GM19351 (cell line): ENCODE measurements at regions not wholly inside any gene's neighbourhood (a gene's known extent, or its start where the extent isn't known, plus 50 kb on each side); places are given as distances from the start of the nearest gene placed in this dataset.

ENCODE experiments used
- ATAC-seq: cut with Tn5 transposase; IDR thresholded peaks from one replicate; pipeline ENCODE4 v1.9.1; 2021; ENCODE audit warnings: mild to moderate bottlenecking, moderate library complexity; ENCODE audit not compliant: unreplicated experiment

DNA sequence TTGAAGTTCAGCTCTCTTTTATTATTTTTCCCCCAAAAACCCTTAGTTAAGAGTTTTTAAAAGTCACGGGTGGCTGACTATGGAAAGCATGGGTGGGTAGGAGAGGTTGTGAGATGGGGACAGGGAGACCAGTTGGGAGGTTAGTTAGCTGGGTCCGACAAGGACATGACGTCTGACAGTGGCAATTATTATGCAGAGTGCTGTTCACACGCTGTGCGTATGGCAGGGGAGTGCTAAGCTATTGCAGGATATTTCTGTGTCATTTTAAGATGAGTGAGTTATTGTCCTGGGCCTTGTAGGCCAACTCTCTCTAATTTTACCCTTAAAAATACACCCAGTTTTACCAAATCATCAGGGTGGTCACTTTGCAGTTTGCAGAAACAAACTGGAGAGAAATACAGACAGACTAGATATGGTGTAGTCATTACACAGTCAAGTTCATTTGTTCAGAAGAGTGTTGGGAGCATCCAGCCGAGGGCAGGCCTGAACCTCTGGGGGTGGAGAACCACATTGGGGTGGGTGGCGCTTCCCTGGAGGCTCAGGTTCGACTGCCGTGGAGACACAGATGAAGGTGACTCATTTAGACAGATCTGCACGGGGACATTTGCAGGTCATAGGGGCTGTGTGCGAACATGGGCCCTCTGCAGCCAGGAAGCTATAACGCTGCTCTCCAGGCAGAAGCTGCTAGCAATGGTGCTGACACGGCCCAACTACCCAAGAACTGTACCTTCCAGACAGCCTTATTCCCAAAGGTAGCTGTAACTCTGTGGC is 307.6 kb downstream of the QKI start:
- no peak for ATAC-seq

DNA sequence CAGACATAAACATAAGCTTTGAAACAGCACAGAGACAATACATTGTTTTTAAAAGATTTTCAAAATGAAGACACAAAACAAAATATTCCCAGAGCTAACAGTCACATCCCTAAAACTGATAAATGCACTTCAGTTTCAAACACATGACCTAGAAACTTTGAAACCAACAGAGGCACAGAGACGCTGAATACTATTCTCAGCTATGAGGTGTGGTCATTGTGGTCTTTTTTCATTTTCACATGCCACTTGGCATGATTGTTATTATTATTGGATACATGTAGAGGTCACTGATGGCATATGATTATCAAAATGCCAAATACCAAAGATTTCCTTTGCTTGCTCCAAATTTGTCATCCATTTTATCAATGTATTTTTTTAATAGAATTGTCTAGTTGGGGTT is 306.9 kb downstream of the QKI start:
- ATAC-seq = no peak

DNA sequence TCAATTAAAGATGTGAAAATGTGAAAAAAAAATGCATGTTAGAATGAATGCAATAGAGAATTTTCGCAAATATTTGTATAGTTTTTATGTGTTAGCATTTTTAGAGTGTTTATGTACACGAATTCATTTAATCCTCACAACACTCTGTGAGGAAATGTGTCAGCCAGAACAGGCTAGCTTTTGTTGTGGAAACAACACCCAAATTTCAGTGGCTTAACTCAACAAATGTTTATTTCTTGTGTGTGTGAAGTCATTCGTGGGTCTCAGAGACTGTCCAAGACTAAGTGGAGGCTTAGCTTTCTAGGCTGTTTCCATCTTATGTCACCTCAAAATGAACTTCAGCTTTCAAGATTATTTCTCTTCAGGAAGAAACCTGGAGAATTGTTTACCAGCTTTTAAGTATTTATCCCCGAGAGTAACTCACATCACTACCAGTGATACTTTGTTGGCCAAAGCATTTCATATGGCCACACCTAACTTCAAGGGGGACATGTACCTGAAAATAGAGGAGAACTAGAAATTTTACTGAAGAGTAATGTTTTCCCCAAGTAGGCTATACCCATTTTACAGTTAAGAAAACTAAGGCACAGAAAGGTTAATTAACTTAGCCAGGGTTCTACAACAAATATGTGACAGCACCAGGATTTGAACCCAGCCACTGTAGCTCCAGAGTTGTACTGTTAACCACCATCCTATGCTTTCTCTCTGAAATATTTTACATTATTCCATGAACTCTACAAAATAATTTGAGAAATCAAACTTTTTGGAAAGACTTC is 306.1 kb downstream of the QKI start:
- no peak for ATAC-seq

DNA sequence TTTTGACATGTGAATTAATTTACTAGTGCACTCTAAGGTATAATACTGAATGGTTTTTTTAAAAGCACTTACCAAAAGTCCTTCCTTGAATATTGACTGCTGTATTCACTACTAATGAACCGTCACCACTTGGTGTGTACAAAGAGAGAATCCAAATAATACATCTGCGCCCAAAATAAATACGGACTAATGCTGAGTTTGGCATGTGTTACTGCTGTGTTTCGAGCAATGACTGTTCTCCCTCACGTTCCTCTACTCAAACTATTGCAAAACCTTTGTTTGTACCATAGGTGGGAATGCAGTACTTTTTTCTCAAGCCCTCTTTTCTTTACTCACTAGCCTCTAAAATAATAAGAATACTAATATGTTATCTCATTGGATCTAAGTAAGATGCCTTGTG is 305.5 kb downstream of the QKI start:
- ATAC-seq = no peak

DNA sequence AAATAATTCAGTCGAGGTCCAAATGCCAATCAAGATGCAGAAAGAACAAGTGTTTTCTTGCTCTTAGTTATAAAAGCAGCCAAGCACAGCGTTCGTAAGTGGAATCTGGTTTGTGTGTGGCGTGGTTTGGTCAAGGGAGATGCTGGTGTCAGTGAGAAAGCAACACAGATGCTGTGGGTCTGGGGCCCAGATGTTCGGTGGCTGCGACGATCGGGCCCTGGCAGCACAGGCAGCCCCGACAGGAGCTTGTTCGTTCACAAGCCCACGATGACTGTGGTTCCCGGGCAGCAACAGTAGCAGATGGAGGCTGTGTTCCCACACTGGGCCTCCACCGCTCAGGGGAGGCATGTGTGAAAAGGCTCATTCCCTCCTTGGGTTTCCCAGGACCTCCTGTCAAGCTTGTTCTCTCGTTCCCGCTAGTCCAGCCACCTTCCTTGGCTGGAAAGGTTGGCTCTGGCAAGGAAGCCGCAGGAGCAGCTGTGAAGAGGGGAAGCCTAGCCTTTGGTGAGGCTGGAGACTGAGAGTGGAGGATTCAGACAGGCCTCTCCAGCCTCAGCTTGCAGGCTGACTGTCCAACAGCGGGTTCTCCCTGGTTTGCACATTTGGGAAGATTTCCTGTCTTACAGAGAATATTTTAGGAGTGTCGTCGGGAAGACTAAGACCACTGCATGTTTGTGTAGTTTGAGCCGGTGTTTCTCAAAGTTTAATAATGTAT is 304.7 kb downstream of the QKI start:
- ATAC-seq = no peak

DNA sequence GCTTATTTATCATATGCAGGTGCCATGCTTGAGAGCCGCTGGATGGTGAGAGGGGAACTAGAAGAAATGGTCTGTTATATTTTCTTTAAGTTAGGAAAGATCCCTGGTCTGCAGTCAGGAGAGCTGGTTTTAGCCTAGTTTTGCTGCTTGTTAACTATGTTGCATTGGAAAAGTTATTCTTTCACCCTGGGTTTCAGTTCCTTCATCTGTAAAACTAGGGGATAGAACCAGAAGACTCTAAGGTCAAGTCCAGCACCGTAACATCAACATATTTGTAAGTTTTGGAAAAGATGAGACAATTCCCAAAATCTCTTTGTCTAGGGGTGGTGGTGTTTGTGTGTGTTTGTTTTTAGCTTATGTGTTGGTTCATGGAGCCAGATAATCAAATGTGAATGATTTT is 304.0 kb downstream of the QKI start:
- no peak for ATAC-seq

DNA sequence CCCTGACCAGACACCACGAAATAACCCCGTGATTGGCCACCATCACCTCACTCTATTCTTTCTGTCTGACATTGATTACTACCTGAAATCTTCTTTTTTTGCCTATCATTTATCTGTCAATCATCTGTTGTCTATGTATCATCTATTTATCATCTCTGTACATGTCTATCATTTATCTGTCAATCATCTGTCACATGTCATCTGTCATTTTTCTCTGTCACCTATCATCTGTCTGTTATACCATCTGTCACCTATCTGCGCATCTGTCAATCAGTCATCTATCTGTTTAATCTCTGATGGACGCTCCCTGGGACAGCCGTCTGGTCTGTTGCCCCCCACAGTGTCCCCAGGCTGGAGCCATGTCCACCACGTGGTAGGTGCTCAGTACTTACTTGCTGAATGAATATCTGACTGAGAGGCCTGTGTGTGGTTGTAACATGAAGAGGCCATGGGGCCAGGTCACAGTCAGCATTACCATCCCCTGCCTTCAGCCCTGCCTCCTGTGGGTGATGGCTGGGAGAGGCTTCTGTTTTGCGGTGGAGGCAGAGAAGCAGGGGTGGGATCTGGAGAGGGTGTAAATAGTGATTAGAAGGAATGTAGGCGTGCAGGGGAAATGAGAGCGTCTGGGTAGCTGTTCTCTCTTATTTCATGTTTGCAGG is 302.7 kb downstream of the QKI start:
- no peak for ATAC-seq

DNA sequence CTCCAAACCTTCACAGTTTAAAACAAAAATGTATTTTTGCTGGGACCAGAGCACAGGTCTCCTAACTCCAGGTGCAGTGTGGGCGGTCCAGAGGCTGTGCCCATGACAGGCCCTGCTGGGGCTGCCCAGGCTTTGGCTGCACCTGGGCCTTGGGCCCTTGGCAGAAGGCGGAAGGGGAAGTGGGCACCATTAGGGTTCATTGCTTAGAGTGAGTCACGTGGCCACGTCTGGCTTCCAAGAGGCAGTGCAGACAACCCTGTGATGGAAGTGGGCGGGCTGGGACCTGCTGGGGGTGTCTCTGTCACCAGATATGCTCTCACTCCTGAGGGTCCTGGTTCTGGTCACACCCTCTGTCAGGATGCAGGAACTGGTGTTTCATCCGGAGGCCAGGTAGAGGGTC is 302.2 kb downstream of the QKI start:
- no peak for ATAC-seq

DNA sequence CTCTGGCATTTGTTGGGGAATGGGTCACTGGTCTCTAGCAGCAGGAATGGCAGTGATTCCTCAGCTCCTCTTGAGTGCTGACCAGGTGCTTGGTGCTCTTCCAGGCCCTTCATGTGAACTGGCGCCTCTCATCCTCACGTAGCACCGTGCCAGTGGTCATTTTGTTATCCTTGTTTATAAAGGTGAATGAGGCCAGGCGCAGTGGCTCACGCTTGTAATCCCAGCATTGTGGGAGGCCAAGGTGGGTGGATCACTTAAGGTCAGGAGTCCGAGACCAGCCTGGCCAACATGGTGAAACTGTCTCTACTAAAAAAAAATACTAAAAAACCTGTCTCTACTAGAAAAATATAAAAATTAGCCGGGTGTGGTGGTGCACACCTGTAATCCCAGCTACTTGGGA is 301.3 kb downstream of the QKI start:
- ATAC-seq = no peak

DNA sequence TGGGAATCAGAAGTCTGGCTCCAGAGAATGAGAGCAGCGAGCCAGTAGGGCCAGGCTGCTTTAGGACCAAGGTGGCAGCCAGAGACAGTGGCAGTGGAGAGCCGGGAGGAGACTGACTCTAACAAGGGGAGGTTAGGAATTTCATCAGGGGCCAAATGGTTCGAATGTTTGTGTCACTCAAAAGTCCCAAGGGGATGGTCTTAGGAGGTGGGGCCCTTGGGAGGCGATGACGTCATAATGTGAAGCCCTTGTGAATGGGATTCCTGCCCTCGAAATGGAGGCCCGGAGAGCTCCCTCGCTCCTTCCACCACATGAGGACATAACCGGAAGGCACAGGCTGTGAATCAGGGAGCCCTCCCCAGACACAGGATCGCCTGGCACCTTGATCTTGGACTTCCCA is 299.7 kb downstream of the QKI start:
- no peak for ATAC-seq

DNA sequence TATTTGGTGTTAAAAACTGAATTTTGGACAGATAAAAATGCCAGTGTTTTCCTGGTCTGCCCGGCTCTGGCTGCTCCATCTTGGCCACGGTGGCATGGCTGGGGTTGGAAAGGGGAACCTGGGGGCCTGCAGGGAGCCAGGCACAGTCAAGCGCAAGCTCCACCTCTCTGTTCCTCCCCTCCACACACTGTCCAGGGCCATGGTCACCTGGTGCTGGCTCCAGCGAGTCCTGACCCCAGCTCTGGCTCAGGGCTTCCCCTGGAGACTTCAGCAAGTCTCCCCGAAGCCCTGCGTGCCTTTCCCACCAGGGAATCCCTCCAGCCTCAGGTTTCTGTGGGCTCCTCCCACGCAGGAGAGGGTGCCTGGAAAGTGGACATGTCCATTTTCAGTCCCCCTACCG is 298.5 kb downstream of the QKI start:
- ATAC-seq = no peak

DNA sequence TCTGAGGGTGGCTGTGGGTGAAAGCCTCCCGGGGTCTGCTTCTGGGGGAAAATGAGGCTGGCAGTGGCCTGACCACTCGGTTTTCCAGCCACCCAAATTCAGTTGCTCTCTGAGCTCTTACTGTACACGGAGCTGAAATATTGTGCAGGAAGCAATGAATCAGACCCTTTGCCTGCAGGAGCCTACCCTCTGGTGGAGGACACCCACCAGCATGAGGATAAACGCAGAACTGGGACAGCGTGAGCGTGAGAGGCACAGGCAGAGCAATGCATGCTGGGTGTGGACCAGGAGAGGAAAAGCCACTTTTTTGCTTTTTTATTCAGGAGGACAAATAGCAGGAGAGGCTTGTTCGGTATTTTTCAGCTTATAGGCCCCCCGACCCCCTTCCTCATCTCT is 298.0 kb downstream of the QKI start:
- no peak for ATAC-seq

DNA sequence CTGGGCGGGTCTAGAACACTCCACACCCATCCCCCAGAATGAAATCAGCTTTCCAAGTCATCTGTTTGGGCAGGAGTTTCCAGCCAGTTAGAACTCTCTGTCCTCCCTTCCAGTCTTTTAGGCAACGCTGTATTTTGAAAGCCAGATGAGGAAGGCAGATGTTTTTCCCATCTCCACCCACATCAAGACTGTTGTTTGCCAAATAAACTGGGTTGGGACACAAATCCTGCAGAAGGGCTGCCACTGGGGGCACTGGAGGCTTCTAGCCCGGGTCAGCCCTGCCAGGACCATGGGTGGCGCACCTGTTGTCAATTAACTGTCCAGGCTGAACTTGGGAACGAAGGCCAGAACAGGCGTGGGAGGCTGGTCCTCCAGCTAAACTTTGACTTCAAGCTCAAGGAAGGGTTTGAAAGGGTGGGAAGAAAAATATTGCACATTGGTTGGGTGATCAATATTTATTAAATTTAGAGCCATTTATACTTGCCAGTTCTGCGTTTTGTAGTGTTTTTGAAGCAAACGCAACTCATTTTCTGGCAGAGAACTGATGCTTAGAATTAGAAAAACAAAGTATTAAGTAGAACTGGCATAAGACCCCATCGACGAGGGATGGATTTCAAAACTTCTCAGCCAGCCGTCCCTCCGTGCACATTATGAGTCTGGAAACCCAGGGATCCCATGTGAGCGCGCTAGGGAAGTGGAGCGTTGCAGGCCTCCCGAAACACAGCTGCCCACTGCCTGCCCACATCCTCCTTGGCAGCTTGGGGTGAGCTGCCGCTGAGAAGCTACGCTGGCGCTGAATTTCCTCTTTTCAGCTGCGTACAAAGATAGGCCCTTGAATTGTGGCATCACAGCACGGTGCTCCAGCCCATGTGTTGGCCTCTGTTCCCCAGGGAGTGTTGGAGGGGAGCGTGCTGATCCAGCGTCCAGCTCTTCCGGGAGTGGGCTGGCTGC is 297.4 kb downstream of the QKI start:
- peak; percentile 12 for ATAC-seq

DNA sequence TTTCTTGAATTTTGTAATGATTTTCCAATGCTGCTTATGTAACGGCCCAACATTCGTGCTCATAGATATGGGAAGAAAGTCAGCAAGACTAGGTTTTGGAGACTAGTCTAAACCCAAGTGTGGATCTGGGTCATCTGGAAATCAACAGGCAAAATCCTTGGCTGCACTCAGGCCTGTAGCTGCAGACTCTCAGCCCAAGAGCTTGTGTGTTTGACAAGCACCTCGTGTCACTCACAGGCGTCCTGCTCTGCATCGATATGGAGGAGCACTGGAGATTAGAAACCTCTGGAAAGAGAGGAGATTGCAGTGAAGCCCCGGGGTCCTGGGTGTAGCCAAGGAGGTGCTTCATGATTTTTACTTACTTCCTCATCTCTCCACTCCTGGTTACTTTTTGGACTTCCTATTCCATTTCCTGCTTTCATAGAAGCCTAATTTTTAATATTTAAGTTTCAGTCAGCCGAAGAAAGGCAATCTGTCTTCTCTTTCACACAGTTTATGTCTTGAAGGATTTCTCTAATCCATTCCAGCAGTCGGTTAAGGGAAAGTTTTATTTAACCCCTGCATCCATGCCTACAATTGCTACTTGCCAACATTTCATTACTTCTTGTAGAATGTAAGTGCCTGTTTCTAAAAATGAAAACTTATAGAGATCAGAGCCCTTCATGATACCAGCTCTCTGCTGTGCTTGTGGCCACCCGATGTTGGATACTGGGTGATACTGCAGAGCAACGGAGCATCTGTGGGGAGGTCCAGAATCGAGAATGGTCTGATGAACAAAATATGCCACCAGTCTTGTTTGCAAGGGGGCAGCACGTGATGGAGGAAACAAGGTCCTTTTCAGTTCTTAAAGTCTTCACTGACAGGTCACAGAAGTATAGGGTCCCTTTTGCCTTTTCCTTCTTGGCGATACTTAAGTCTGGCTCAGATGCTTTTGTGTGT is 296.3 kb downstream of the QKI start:
- ATAC-seq = no peak

DNA sequence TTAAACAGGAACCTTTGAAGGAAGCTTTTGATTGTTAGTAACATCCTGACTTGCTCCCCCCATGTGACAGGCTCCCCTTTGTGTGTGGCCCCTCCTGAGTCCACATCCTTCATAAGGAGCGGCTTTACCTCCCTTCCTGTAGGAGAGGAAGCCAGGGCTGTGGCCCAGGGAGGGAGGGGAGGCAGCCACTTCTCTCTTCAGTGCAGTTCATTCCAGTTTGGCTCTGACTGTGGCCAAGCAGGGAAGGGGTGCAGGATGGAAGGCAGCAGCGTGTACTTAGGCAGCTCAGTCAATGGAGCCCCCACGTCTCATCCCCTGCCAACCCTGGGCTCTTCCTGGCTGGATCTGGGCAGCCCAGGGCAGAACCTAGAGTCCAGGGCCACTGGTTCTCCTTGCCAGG is 295.2 kb downstream of the QKI start:
- ATAC-seq = no peak

DNA sequence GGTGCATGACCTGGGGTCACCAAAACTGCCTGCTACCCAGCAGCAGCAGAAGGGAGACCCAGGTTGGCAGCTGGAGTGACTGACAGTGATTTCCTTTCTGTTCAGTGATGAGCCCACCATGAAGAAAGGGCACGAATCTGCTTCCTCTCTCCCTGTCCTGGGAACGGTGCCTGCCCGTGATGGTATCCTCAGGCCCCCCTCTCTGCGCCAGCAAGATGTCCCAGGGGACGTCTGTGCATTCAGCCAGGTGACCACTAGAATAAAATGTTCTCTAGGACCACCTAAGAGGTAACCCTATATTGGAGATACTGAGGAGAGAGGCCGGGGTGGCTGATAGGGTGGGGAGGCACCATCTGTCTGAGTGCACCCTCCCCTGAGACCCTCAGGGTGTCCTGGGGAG is 294.7 kb downstream of the QKI start:
- no peak for ATAC-seq

DNA sequence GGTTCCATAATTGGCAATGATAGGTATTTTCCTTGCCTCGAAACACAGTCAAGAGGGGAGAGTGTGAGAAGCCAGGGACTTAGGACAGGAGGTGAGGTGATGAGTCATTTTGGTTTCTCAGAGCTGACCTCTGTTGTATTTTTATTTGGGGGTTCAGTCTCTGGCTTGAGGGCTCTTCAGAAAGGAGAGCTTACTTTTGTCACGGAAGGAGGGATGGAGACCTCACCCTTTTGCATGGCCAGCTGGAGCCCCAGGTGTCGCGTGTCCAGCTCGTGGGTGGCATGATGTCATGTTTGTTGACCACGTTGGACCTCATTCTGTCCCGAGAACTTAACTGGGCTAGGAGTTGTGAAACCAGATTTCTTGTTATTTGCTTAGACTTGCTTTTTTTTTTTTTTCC is 293.9 kb downstream of the QKI start:
- ATAC-seq = peak; percentile 55

DNA sequence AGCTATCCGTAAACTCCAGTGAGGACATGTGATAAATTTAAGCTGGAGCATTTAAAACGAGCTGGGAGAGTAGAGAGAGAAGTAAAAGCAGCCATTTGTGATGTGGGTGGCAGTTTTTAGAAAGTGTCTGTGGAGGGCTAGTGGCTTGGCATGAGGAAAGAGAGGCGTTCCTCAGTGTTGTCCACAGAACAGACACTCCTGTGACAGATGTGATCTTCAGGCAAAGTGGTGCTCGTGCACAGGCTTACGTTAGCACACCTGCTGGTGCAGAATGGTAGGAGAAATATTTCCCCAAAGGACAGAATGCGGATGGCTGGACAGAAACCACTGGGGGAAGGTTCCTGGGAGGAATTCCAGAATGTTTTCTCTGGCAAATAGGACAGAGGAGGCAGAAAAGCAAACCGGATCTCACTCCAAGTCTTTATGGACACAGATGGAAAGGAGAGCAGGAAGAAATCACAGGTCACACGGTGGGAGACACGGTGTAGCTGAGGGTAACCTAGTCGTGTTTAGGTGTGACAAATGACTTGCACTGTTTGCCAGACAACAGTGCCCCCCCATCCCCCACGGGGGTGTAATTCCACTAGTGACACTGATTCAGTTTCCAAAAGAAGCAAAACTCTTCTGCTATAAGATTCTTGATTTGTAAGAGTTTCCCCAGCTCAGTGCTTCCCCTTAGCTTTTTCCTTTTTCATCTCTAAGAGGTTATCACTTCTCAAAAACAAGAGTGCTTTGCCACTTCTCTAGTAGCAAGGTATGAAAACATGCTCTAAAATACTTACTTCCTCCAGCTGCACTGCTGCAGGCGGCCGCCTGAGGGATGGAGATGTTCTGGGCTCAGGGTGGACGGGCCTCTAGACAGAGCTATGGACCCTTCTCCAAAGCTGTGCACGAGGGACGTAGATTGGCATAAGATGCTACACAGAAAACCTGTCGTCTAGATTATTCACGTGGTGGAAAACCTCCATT is 293.2 kb downstream of the QKI start:
- peak; percentile 51 for ATAC-seq
